ENCODE measurements at regions not wholly inside any gene's neighbourhood (a gene's known extent, or its start where the extent isn't known, plus 50 kb on each side); places are given as distances from the start of the nearest gene placed in this dataset.
"Not testable (repeated sequence)": the region's sequence is repeated elsewhere in the genome, so short reads cannot be mapped to it uniquely, and the experiment has no call there.

GRCh38 chr9:79432485-79432884 lies 139.3 kb upstream of the TLE4 start:
- H3K9me3 ChIP-seq (ENCODE audit: control insufficient read depth, low read length): no peaks in the 10 kb centered on the region
- no peaks in the 10 kb centered on the region for H3K4me1 ChIP-seq
- no peaks in the 10 kb centered on the region for H3K79me2 ChIP-seq
- H2AFZ ChIP-seq: no peak overlapping the region
- no peak overlapping the region for H3K27ac ChIP-seq
- no peaks in the 10 kb centered on the region for H3K27me3 ChIP-seq (ENCODE audit: control insufficient read depth, insufficient read depth, low read length)
- no peak for TF ChIP-seq CTCF (IDR thresholded peaks at IDR 0.05)
- no peak overlapping the region for H3K4me3 ChIP-seq (ENCODE audit: low read depth, low read length)
- H3K36me3 ChIP-seq (ENCODE audit: control insufficient read depth, insufficient read depth, low read length): no peaks in the 10 kb centered on the region
- no peak overlapping the region for H3K9ac ChIP-seq
- H3K4me2 ChIP-seq (ENCODE audit: low read length): no peak overlapping the region

GRCh38 chr9:79433703-79434102 lies 138.1 kb upstream of the TLE4 start:
- Histone ChIP-seq H3K9me3 (ENCODE audit: control insufficient read depth, low read length) (no peaks in the 10 kb centered on the region), H3K27ac (no peak overlapping the region), H3K4me3 (ENCODE audit: low read depth, low read length) (no peak overlapping the region), H3K9ac (no peak overlapping the region), H3K4me2 (ENCODE audit: low read length) (no peak overlapping the region), H3K4me1 (no peaks in the 10 kb centered on the region), H3K36me3 (ENCODE audit: control insufficient read depth, insufficient read depth, low read length) (no peaks in the 10 kb centered on the region), H2AFZ (no peak overlapping the region), H3K79me2 (no peaks in the 10 kb centered on the region), H3K27me3 (ENCODE audit: control insufficient read depth, insufficient read depth, low read length) (no peaks in the 10 kb centered on the region)
- no peak for TF ChIP-seq CTCF (IDR thresholded peaks at IDR 0.05)

GRCh38 chr9:79439221-79439620 lies 132.5 kb upstream of the TLE4 start:
- H3K4me3 ChIP-seq (ENCODE audit: low read depth, low read length); H3K36me3 ChIP-seq (ENCODE audit: control insufficient read depth, insufficient read depth, low read length); H3K9ac ChIP-seq; H3K79me2 ChIP-seq; H3K9me3 ChIP-seq (ENCODE audit: control insufficient read depth, low read length); H3K4me2 ChIP-seq (ENCODE audit: low read length); H3K27ac ChIP-seq; H2AFZ ChIP-seq; H3K27me3 ChIP-seq (ENCODE audit: control insufficient read depth, insufficient read depth, low read length); H3K4me1 ChIP-seq: not testable (repeated sequence)

- H3K4me2 ChIP-seq (ENCODE audit: low read length): no peak overlapping the region
- no peaks in the 10 kb centered on the region for H3K36me3 ChIP-seq (ENCODE audit: control insufficient read depth, insufficient read depth, low read length)
- H3K79me2 ChIP-seq: no peaks in the 10 kb centered on the region
- no peak for TF ChIP-seq CTCF (IDR thresholded peaks at IDR 0.05)
- no peaks in the 10 kb centered on the region for H3K9me3 ChIP-seq (ENCODE audit: control insufficient read depth, low read length)
- H3K27me3 ChIP-seq (ENCODE audit: control insufficient read depth, insufficient read depth, low read length): no peaks in the 10 kb centered on the region
- H3K9ac ChIP-seq: no peak overlapping the region
- no peak overlapping the region for H3K4me3 ChIP-seq (ENCODE audit: low read depth, low read length)
- H2AFZ ChIP-seq: no peak overlapping the region
- H3K4me1 ChIP-seq: no peaks in the 10 kb centered on the region
- H3K27ac ChIP-seq: no peak overlapping the region
These were observed 125.0 kb upstream of the TLE4 start for GRCh38 chr9:79446523-79447307.

- H2AFZ ChIP-seq: no peak overlapping the region
- no peaks in the 10 kb centered on the region for H3K4me1 ChIP-seq
- H3K9me3 ChIP-seq (ENCODE audit: control insufficient read depth, low read length): no peaks in the 10 kb centered on the region
- no peak overlapping the region for H3K9ac ChIP-seq
- H3K27ac ChIP-seq: no peak overlapping the region
- no peaks in the 10 kb centered on the region for H3K27me3 ChIP-seq (ENCODE audit: control insufficient read depth, insufficient read depth, low read length)
- H3K79me2 ChIP-seq: no peaks in the 10 kb centered on the region
- no peak overlapping the region for H3K4me3 ChIP-seq (ENCODE audit: low read depth, low read length)
- H3K36me3 ChIP-seq (ENCODE audit: control insufficient read depth, insufficient read depth, low read length): no peaks in the 10 kb centered on the region
- TF ChIP-seq CTCF (IDR thresholded peaks at IDR 0.05): no peak
- H3K4me2 ChIP-seq (ENCODE audit: low read length): no peak overlapping the region
These were observed 124.5 kb upstream of the TLE4 start for GRCh38 chr9:79447308-79447605.
